ENCODE measurements at regions not wholly inside any gene's neighbourhood (a gene's known extent, or its start where the extent isn't known, plus 50 kb on each side); places are given as distances from the start of the nearest gene placed in this dataset.
"Not testable (repeated sequence)": the region's sequence is repeated elsewhere in the genome, so short reads cannot be mapped to it uniquely, and the experiment has no call there.

DNA sequence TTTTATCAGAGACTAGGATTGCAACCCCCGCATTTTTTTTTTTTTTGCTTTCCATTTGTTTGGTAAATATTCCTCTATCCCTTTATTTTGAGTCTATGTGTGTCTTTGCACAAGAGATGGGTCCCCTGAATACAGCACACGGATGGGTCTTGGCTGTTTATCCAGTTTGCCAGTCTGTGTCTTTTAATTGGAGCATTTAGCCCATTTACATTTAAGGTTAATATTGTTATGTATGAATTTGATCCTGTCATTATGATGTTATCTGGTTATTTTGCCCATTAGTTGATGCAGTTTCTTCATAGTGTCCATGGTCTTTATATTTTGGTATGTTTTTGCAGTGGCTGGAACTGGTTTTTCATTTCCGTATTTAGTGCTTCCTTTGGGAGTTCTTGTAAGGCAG lies 220.9 kb downstream of the UTRN start:
- POLR2A ChIA-PET; H3K4me3 ChIP-seq (ENCODE audit: control extremely low read depth in 1 of 5, extremely low read depth in 1 of 5, insufficient read depth in 1 of 5, low read depth in 2 of 5, low read length in 4 of 5); ATAC-seq (ENCODE audit: low read depth); H3K4me3 Mint-ChIP-seq; H3K4me1 ChIP-seq (ENCODE audit: control insufficient read depth in 2 of 2, insufficient read depth in 2 of 2, low read length in 2 of 2); intact Hi-C loops (cut with micrococcal nuclease); DNase-seq; H3K4me1 Mint-ChIP-seq; H3K9me3 Mint-ChIP-seq (ENCODE audit: insufficient read depth); H3K27me3 ChIP-seq (replicated peaks in 1 of 4; ENCODE audit: control extremely low read depth in 1 of 4, control insufficient read depth in 3 of 4, insufficient read depth in 4 of 4, low read length in 3 of 4); H3K27ac ChIP-seq (ENCODE audit: low read length in 2 of 2); H3K9ac ChIP-seq (ENCODE audit: low read length); H3K9me3 ChIP-seq (ENCODE audit: control extremely low read depth in 1 of 3, control insufficient read depth in 2 of 3, insufficient read depth in 1 of 3, low read length in 2 of 3); H3K27ac Mint-ChIP-seq; H2AFZ ChIP-seq (ENCODE audit: insufficient read depth, low read depth, low read length, poor library complexity, severe bottlenecking); H3K4me2 ChIP-seq (replicated peaks; ENCODE audit: low read depth, low read length, poor library complexity, severe bottlenecking); H3K27me3 Mint-ChIP-seq: not testable (repeated sequence)
- CTCF ChIA-PET, result interaction anchor here (0.7 kb wide), 1 partner anchor 70 kb away, joined by 3 read pairs; no protein-coding TSS in a partner anchor
- H3K79me2 ChIP-seq (ENCODE audit: control insufficient read depth, insufficient read depth, low read length), result peaks cover 32% of the 10 kb centered on the region
- 100% methylated on average over 1 of the region's 3 CpGs for WGBS (ENCODE audit: insufficient coverage)
- peaks cover 14% of the 10 kb centered on the region for H4K20me1 ChIP-seq (ENCODE audit: control insufficient read depth, insufficient read depth, low read length, poor library complexity, severe bottlenecking)
- H3K36me3 ChIP-seq (replicated peaks in 1 of 2; ENCODE audit: control extremely low read depth in 1 of 2, control insufficient read depth in 1 of 2, extremely low read depth in 1 of 2, insufficient read depth in 2 of 2, low read length in 1 of 2), result peaks cover 11 to 38% of the 10 kb centered on the region in 2 experiments

DNA sequence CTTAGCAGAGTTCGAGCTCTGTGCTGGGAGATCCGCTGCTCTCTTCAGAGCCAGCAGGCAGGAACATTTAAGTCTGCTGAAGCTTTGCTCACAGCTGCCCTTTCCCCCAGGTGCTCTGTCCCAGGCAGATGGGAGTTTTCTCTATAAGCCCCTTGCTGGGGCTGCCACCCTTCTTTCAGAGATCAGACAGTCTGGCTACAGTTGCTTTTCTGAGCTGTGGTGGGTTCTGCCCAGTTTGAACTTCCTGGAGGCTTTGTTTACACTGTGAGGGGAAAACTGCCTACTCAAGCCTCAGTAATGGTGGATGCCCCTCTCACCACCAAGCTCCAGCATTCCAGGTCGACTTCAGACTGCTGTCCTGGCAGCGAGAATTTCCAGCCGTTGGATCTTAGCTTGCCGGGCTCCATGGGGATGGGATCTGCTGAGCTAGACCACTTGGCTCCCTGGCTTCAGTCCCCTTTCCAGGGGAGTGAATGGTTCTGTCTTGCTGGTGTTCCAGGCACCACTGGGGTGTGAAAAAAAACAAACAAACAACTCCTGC lies 222.7 kb downstream of the UTRN start:
- Histone ChIP-seq H4K20me1 (ENCODE audit: control insufficient read depth, insufficient read depth, low read length, poor library complexity, severe bottlenecking) (peaks cover 14% of the 10 kb centered on the region), H3K79me2 (ENCODE audit: control insufficient read depth, insufficient read depth, low read length) (peaks cover 25% of the 10 kb centered on the region), H3K36me3 (replicated peaks in 1 of 2; ENCODE audit: control extremely low read depth in 1 of 2, control insufficient read depth in 1 of 2, extremely low read depth in 1 of 2, insufficient read depth in 2 of 2, low read length in 1 of 2) (peaks cover 7 to 41% of the 10 kb centered on the region in 2 experiments)
- ATAC-seq (ENCODE audit: low read depth); H3K9ac ChIP-seq (ENCODE audit: low read length); H3K4me1 ChIP-seq (ENCODE audit: control insufficient read depth in 2 of 2, insufficient read depth in 2 of 2, low read length in 2 of 2); H3K9me3 Mint-ChIP-seq (ENCODE audit: insufficient read depth); DNase-seq; H3K27me3 Mint-ChIP-seq; H3K27ac Mint-ChIP-seq; H3K4me1 Mint-ChIP-seq; H3K27me3 ChIP-seq (replicated peaks in 1 of 4; ENCODE audit: control extremely low read depth in 1 of 4, control insufficient read depth in 3 of 4, insufficient read depth in 4 of 4, low read length in 3 of 4); H3K4me2 ChIP-seq (replicated peaks; ENCODE audit: low read depth, low read length, poor library complexity, severe bottlenecking); H3K27ac ChIP-seq (ENCODE audit: low read length in 2 of 2); POLR2A ChIA-PET; intact Hi-C loops (cut with micrococcal nuclease); CTCF ChIA-PET; H3K4me3 Mint-ChIP-seq; H3K4me3 ChIP-seq (ENCODE audit: control extremely low read depth in 1 of 5, extremely low read depth in 1 of 5, insufficient read depth in 1 of 5, low read depth in 2 of 5, low read length in 4 of 5); H2AFZ ChIP-seq (ENCODE audit: insufficient read depth, low read depth, low read length, poor library complexity, severe bottlenecking); H3K9me3 ChIP-seq (ENCODE audit: control extremely low read depth in 1 of 3, control insufficient read depth in 2 of 3, insufficient read depth in 1 of 3, low read length in 2 of 3): not testable (repeated sequence)
- WGBS (ENCODE audit: insufficient coverage), result 92% methylated on average over 6 of the region's 6 CpGs
